Kidney epithelial cell (primary cell): ENCODE measurements at regions not wholly inside any gene's neighbourhood (a gene's known extent, or its start where the extent isn't known, plus 50 kb on each side); places are given as distances from the start of the nearest gene placed in this dataset.

Source experiments
- DNase-seq: peaks from one replicate; pipeline ENCODE4 v3.0.0-alpha.2; 2010; ENCODE audit warnings: low read depth
- H3K27me3 ChIP-seq: 2 replicates; pipeline ENCODE4 v1.6.0; 2011; ENCODE audit warnings: low read length; ENCODE audit not compliant: control insufficient read depth, insufficient read depth
- H3K36me3 ChIP-seq: 2 replicates; pipeline ENCODE4 v1.5.1; 2011; ENCODE audit warnings: low read length; ENCODE audit not compliant: control insufficient read depth, insufficient read depth
- H3K4me3 ChIP-seq: 2 replicates; pipeline ENCODE4 v1.5.1; 2011; ENCODE audit warnings: low read depth, mild to moderate bottlenecking, control low read depth, low read length
- TF ChIP-seq, protein P1 (sequence below): IDR thresholded peaks from 2 replicates; pipeline ENCODE4 v1.5.1; 2011; ENCODE audit warnings: mild to moderate bottlenecking, moderate library complexity, low read length, control low read depth, inconsistent platforms; ENCODE audit not compliant: insufficient read depth, poor library complexity, severe bottlenecking

DNA sequence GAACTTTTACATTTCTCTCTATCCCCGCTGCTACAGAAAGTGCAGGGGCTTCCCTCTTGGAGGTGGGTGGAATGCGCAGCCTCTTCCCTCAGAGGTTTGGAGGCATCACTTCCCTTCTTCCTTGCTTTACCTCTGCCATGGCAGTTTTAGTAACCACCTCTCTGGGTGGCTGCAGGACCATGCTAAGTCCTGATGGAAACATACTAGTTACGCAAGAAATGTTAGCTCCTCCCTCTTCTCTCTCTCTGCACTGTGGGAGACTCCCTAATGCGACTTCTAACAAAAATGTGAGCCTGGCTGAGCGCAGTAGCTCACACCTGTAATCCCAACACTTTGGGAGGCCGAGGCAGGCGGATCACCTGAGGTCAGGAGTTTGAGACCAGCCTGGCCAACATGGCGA, 116.8 kb upstream of the RAB6C start:
- Histone ChIP-seq H3K36me3 (no peaks in the 10 kb centered on the region), H3K27me3 (no peaks in the 10 kb centered on the region), H3K4me3 (no peak overlapping the region)
- TF ChIP-seq, protein P1, sequence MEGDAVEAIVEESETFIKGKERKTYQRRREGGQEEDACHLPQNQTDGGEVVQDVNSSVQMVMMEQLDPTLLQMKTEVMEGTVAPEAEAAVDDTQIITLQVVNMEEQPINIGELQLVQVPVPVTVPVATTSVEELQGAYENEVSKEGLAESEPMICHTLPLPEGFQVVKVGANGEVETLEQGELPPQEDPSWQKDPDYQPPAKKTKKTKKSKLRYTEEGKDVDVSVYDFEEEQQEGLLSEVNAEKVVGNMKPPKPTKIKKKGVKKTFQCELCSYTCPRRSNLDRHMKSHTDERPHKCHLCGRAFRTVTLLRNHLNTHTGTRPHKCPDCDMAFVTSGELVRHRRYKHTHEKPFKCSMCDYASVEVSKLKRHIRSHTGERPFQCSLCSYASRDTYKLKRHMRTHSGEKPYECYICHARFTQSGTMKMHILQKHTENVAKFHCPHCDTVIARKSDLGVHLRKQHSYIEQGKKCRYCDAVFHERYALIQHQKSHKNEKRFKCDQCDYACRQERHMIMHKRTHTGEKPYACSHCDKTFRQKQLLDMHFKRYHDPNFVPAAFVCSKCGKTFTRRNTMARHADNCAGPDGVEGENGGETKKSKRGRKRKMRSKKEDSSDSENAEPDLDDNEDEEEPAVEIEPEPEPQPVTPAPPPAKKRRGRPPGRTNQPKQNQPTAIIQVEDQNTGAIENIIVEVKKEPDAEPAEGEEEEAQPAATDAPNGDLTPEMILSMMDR = no peak
- no peak for DNase-seq

DNA sequence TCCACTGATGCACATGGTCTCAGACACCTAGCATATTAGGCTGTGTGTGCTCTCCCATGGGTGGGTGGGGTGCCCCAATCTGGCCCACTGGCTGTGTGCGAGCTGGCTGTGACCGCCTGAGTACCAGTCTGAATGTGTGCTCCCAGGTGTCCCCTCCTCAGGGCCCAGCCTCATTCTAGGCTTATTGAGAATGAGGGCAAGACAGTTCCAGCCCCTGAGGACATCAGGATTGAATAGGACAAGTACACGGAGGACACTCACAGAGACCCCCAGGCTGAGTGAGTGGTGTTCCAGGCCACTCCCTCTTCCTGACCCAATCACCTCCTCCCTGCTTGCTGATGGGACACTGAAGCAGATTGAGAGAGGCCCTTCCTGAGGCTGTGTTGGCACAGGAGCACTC, 116.1 kb upstream of the RAB6C start:
- Histone ChIP-seq H3K27me3 (no peaks in the 10 kb centered on the region), H3K4me3 (no peak overlapping the region), H3K36me3 (no peaks in the 10 kb centered on the region)
- no peak for DNase-seq
- TF ChIP-seq, protein P1 = no peak

DNA sequence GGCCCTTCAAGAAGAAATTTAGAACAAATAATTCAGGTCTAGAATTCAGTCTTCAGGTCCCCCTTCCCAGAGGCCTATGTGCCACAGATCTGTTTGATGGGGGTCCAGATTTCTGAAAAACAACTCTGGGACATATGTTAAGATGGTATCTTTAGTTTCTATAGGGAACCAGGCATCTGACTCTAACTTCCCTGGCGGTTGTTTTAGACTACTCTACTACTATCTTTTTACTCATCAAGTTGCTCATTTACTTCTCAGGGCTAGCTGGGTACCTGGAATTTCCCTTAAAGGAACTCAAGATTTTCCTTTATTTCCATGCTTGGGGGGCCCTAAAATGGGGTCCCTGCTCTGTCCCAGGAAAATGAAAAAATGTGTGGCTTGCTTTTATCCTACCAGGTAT, 114.7 kb upstream of the RAB6C start:
- Histone ChIP-seq H3K36me3 (no peaks in the 10 kb centered on the region), H3K4me3 (no peak overlapping the region), H3K27me3 (no peaks in the 10 kb centered on the region)
- no peak for DNase-seq
- TF ChIP-seq, protein P1 = no peak

DNA sequence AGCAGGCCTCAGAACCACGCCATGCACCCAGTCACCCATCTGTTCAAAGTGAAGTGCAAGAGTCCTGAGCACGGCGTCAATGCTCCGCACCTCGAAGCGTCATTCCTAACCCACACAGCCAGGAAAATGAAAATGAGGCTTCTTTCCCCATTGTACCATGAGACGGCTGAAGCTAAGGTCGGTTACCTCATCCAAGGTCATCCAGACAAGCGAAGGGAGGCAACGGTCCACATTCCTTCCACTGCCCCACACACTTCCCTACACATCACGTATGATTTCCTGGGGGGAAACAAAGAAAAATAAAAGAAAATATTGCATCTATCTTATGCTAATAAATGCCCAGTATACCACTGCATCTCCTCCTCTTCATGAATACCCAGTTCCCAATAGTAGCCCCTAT, 113.5 kb upstream of the RAB6C start:
- Histone ChIP-seq H3K27me3 (no peaks in the 10 kb centered on the region), H3K36me3 (no peaks in the 10 kb centered on the region), H3K4me3 (no peak overlapping the region)
- DNase-seq = no peak
- TF ChIP-seq, protein P1 = no peak

DNA sequence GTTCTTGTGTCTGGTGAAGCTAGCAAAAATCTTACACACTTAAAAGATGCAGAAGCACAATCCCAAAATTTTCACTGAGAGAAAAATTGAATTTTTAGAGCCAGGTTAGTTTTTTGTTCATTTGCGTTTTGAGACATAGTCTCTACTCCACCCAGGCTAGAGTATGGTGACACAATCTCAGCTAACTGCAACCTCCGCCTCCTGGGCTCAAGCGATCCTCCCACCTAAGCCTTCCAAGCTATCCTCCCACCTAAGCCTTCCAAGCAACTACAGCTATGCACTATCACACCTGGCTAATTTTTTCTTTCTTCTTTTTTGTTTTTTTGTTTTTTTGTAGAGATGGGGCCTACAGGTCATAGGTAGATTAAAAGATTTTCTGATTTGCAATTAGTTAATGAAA, 113.1 kb upstream of the RAB6C start:
- no peak overlapping the region for H3K4me3 ChIP-seq
- no peaks in the 10 kb centered on the region for H3K27me3 ChIP-seq
- no peak for DNase-seq
- H3K36me3 ChIP-seq = no peaks in the 10 kb centered on the region
- TF ChIP-seq, protein P1 = no peak

DNA sequence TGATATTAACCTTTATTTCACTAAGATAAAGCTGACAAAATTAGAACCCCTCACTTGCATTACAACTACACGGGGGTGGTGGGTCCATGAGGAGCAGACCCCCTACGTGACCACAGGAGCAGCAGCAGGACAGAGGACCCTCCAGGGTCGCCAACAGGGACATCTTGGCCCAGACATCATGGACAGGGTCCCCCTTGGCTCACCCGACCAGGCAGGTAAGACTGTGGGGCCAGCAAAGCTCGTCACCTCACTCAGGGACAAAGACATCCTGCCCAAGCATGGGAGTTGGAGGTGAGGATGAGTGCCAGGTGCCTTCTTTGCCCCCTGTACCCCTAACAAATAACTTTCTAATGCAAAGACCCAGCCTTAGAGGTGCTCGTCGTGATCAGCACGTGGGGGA, 111.3 kb upstream of the RAB6C start:
- Histone ChIP-seq H3K4me3 (no peak overlapping the region), H3K36me3 (no peaks in the 10 kb centered on the region), H3K27me3 (no peaks in the 10 kb centered on the region)
- TF ChIP-seq, protein P1 = no peak
- DNase-seq = no peak
